ENCODE measurements at regions not wholly inside any gene's neighbourhood (a gene's known extent, or its start where the extent isn't known, plus 50 kb on each side); places are given as distances from the start of the nearest gene placed in this dataset.

DNA sequence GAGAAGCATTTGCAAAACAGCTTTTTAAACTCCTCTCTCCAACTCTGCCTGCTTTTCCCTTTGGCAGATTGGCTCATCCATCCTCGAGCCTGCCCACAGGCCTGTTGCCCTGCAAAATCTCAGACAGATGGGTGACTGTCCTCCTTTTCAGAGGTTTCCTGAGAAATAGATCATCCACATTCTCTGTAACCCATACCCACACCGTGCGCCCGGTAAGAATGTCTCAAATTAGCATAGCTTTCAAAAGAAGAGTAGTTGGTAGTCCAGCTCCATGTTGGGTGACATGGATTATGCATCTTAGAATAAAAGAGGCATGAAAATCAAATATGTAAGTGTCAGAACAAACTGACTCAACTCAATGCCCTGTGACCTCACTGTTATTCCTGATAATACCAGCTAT is 457.9 kb downstream of the TSN start:
- POLR2A ChIA-PET (ENCODE audit: partially characterized antibody) = no interaction called here
- TF ChIP-seq EP300 (IDR thresholded peaks at IDR 0.05; ENCODE audit: borderline replicate concordance in 1 of 2, low read depth in 2 of 2, low read length in 2 of 2) (no peak), SIX5 (IDR thresholded peaks at IDR 0.05; ENCODE audit: low read depth, low read length) (no peak), CEBPB (IDR thresholded peaks at IDR 0.05; ENCODE audit: low read depth, low read length) (no peak), TAF1 (IDR thresholded peaks at IDR 0.05; ENCODE audit: low read depth, low read length) (no peak), HDAC6 (IDR thresholded peaks at IDR 0.05; ENCODE audit: low read depth, low read length) (no peak)

More for the DNA sequence above, 457.9 kb downstream of the TSN start:
- Histone ChIP-seq H2AK5ac (ENCODE audit: low read depth, low read length) (no peak overlapping the region), H2BK20ac (ENCODE audit: low read length) (no peak overlapping the region), H3K79me1 (ENCODE audit: low read depth, low read length) (no peaks in the 10 kb centered on the region), H2AFZ (ENCODE audit: low read length) (no peak overlapping the region), H2BK5ac (ENCODE audit: low read depth, low read length) (no peak overlapping the region), H4K91ac (replicated peaks; ENCODE audit: insufficient read length, low read length) (no peak overlapping the region), H2BK15ac (ENCODE audit: low read length) (no peak overlapping the region), H4K20me1 (replicated peaks in 1 of 2; ENCODE audit: control insufficient read depth in 1 of 2, insufficient read depth in 2 of 2, low read length in 2 of 2) (no peaks in the 10 kb centered on the region), H3K14ac (ENCODE audit: insufficient read length) (no peak overlapping the region), H3K23me2 (ENCODE audit: low read depth, low read length) (no peaks in the 10 kb centered on the region), H4K8ac (ENCODE audit: extremely low read depth, insufficient read depth, low read length) (no peak overlapping the region), H2BK12ac (ENCODE audit: low read depth, low read length) (no peak overlapping the region), H3K4me1 (replicated peaks in 1 of 4; ENCODE audit: control insufficient read depth in 3 of 4, insufficient read depth in 4 of 4, low read length in 3 of 4) (no peaks in the 10 kb centered on the region), H3K23ac (ENCODE audit: insufficient read length) (no peak overlapping the region), H3K27me3 (replicated peaks in 1 of 4; ENCODE audit: control insufficient read depth in 3 of 4, extremely low read depth in 1 of 4, insufficient read depth in 3 of 4, low read length in 3 of 4) (no peaks in the 10 kb centered on the region), H3K4ac (replicated peaks; ENCODE audit: insufficient read length, low read depth, low read length) (no peak overlapping the region), H3K4me2 (ENCODE audit: insufficient read depth in 1 of 2, low read depth in 2 of 2, low read length in 2 of 2) (no peak overlapping the region), H3K9ac (replicated peaks in 1 of 4; ENCODE audit: extremely low read depth in 1 of 4, low read depth in 3 of 4, low read length in 3 of 4) (no peak overlapping the region), H3K9me3 (ENCODE audit: insufficient read depth in 2 of 2, low read depth in 1 of 2, low read length in 1 of 2) (no peaks in the 10 kb centered on the region), H3K79me2 (ENCODE audit: control insufficient read depth in 1 of 2, insufficient read depth in 2 of 2, low read length in 2 of 2) (no peaks in the 10 kb centered on the region), H3K18ac (ENCODE audit: extremely low read depth, low read length) (no peak overlapping the region), H2BK120ac (replicated peaks; ENCODE audit: low read depth, low read length) (no peak overlapping the region), H3K27ac (ENCODE audit: low read depth, low read length) (no peak overlapping the region), H3K4me3 (ENCODE audit: extremely low read depth in 1 of 4, insufficient read depth in 2 of 4, low read depth in 3 of 4, low read length in 4 of 4) (no peak overlapping the region), H3K56ac (replicated peaks; ENCODE audit: insufficient read length, low read depth, low read length) (no peak overlapping the region), H3K36me3 (ENCODE audit: control insufficient read depth in 2 of 4, insufficient read depth in 4 of 4, low read length in 3 of 4) (no peaks in the 10 kb centered on the region), H4K5ac (ENCODE audit: insufficient read length, low read depth, low read length) (no peak overlapping the region)
- WGBS, 2 experiments (ENCODE audit: extremely low coverage in 1 of 2, insufficient coverage in 1 of 2, insufficient read length in 1 of 2, insufficient replicate concordance in 2 of 2, low coverage in 1 of 2, low lambda C conversion rate in 2 of 2, missing lambda C conversion rate in 1 of 2) = 89% methylated on average over 4 of the region's 4 CpGs; no CpG with 5 or more reads in 1 of the 2 experiments
- DNase-seq (ENCODE audit: low read depth in 1 of 2, low spot score in 2 of 2) (no peak), FAIRE-seq (no peak)
- CTCF ChIA-PET (ENCODE audit: partially characterized antibody) = interaction anchor here (0.9 to 1.0 kb wide), 3 partner anchors 194 to 235 kb away, joined by 3 to 4 read pairs (median 4); no protein-coding TSS in a partner anchor
